ENCODE measurements at regions not wholly inside any gene's neighbourhood (a gene's known extent, or its start where the extent isn't known, plus 50 kb on each side); places are given as distances from the start of the nearest gene placed in this dataset.

DNA sequence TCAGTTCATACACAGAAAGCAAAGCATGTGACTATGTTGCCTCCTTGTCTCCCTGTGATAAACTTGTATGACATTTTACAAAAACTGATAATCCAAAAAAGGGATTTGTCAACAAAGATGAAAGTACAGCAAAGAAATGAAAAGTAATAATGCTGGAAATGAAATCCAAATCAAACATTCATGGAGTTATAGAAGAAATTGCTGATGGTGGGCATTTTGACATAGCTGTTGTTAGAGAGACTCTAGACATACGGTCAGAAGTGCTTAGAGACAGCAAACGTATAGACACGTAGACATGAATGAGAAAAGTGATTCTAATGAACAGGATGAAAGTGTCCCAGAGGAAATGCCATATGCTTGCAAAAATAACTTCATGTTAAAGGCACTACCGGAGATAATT, 186.9 kb upstream of the RGMB start:
- 79% methylated on average over 4 of the region's 4 CpGs for WGBS
- no peaks in the 10 kb centered on the region for H3K27me3 ChIP-seq (replicated peaks; ENCODE audit: insufficient read depth)
- H3K9me3 ChIP-seq = no peaks in the 10 kb centered on the region
- TF ChIP-seq POLR2A (IDR thresholded peaks at IDR 0.05) = no peak
- TF ChIP-seq POLR2AphosphoS5 (IDR thresholded peaks at IDR 0.05) = no peak
- TF ChIP-seq, protein P1, sequence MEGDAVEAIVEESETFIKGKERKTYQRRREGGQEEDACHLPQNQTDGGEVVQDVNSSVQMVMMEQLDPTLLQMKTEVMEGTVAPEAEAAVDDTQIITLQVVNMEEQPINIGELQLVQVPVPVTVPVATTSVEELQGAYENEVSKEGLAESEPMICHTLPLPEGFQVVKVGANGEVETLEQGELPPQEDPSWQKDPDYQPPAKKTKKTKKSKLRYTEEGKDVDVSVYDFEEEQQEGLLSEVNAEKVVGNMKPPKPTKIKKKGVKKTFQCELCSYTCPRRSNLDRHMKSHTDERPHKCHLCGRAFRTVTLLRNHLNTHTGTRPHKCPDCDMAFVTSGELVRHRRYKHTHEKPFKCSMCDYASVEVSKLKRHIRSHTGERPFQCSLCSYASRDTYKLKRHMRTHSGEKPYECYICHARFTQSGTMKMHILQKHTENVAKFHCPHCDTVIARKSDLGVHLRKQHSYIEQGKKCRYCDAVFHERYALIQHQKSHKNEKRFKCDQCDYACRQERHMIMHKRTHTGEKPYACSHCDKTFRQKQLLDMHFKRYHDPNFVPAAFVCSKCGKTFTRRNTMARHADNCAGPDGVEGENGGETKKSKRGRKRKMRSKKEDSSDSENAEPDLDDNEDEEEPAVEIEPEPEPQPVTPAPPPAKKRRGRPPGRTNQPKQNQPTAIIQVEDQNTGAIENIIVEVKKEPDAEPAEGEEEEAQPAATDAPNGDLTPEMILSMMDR (IDR thresholded peaks at IDR 0.05) = no peak
- no peak for DNase-seq (ENCODE audit: low spot score)
- no peak overlapping the region for H3K4me3 ChIP-seq
- intact Hi-C loops (cut with DNase I) = no loop called here
- no peaks in the 10 kb centered on the region for H3K36me3 ChIP-seq
- H3K4me1 ChIP-seq (replicated peaks) = no peaks in the 10 kb centered on the region
- H3K27ac ChIP-seq = no peak overlapping the region

DNA sequence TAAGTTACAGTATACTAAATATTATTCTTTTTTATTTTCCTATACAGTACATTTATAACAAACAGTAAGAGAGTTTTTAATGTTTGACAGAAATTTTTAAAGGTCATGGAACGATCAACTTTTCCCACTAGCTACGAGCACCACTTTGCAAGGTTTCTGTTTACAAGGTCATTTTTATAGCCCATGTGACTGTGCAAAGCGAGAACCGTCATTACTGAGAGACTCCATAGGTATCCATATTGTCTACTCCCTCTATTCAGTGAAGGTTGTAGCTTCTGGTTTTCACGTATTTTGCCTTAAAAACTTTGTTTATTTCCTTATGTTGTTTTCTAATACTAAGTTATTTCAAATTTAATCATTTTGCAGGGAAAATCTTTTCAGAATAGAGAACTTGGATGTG, 186.3 kb upstream of the RGMB start:
- no peak for DNase-seq (ENCODE audit: low spot score)
- Histone ChIP-seq H3K36me3 (no peaks in the 10 kb centered on the region), H3K27me3 (replicated peaks; ENCODE audit: insufficient read depth) (no peaks in the 10 kb centered on the region), H3K4me1 (replicated peaks) (no peaks in the 10 kb centered on the region), H3K9me3 (no peaks in the 10 kb centered on the region), H3K27ac (no peak overlapping the region), H3K4me3 (no peak overlapping the region)
- 53% methylated on average over 5 of the region's 5 CpGs for WGBS
- TF ChIP-seq POLR2A (IDR thresholded peaks at IDR 0.05) (no peak), POLR2AphosphoS5 (IDR thresholded peaks at IDR 0.05) (no peak)
- TF ChIP-seq, protein P1 (IDR thresholded peaks at IDR 0.05) = no peak
- intact Hi-C loops (cut with DNase I) = no loop called here

DNA sequence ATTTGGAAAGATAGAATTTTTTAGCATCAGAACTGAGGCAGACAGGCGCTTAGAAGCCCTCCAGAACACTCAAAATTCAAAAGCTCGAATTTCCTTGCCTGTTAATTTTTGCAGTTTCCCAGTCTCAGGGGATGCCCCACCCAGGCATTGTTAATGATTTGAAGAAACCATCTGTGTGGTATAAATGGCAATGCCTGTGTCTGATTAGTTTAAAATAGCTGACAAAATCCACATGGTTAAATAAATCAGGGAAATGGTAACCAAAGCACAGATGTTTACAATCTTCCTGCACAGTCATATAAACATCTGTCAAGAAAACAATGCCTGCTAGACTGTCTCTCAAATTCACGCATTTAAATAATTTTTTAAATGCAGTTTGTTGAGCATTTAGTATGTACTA, 185.2 kb upstream of the RGMB start:
- no peak overlapping the region for H3K4me3 ChIP-seq
- no peak for DNase-seq (ENCODE audit: low spot score)
- no peak for TF ChIP-seq POLR2AphosphoS5 (IDR thresholded peaks at IDR 0.05)
- TF ChIP-seq, protein P1 (IDR thresholded peaks at IDR 0.05) = no peak
- no peaks in the 10 kb centered on the region for H3K27me3 ChIP-seq (replicated peaks; ENCODE audit: insufficient read depth)
- H3K9me3 ChIP-seq = no peaks in the 10 kb centered on the region
- H3K36me3 ChIP-seq = no peaks in the 10 kb centered on the region
- WGBS = 44% methylated on average over 3 of the region's 3 CpGs
- no peaks in the 10 kb centered on the region for H3K4me1 ChIP-seq (replicated peaks)
- intact Hi-C loops (cut with DNase I) = no loop called here
- H3K27ac ChIP-seq = no peak overlapping the region

DNA sequence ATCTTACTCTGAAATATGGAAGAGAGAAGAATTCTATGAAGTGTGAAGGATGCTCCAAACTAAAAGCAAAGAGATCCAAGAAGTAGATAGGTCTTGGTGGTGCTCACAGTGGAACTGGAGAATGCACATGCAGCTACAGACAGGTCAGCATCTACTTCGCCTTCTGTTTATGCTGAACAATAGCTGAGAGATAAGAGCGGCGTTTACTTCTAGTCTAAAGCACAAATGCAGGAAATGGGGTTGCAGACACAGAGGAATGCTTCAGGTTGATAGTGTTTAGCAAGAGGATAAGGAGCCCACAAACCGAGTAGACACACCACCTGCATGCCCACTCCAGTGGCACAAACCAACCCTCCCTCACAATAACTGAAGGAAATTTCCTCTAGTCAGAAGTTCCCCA, 180.0 kb upstream of the RGMB start:
- TF ChIP-seq POLR2A (IDR thresholded peaks at IDR 0.05) (no peak), POLR2AphosphoS5 (IDR thresholded peaks at IDR 0.05) (no peak)
- WGBS = 38% methylated on average over 4 of the region's 4 CpGs
- no peak overlapping the region for H3K4me3 ChIP-seq
- no peaks in the 10 kb centered on the region for H3K4me1 ChIP-seq (replicated peaks)
- H3K27me3 ChIP-seq (replicated peaks; ENCODE audit: insufficient read depth) = no peaks in the 10 kb centered on the region
- no peaks in the 10 kb centered on the region for H3K9me3 ChIP-seq
- no peak overlapping the region for H3K27ac ChIP-seq
- no peak for DNase-seq (ENCODE audit: low spot score)
- no peaks in the 10 kb centered on the region for H3K36me3 ChIP-seq
- intact Hi-C loops (cut with DNase I) = no loop called here

DNA sequence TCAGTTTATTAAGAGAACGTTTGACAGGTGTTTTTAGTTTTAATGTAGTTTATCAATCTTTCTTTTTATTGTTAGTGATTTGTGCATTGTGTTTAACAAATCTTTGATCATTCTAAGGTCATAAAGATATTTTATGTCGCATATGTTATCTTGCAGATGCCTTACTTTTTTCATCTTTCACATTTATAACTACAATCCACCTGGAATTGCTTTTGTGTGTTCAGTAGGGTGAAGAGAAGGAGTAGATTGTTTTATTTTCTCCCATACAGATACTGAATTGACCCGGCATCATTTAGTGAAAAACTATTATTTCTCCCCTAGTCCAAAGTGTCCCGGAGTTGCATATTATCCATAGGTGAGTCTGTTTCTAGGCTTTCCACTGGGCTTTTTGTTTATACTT, 179.4 kb upstream of the RGMB start:
- 70% methylated on average over 4 of the region's 4 CpGs for WGBS
- Histone ChIP-seq H3K4me1 (replicated peaks) (no peaks in the 10 kb centered on the region), H3K4me3 (no peak overlapping the region), H3K36me3 (no peaks in the 10 kb centered on the region), H3K27ac (no peak overlapping the region), H3K27me3 (replicated peaks; ENCODE audit: insufficient read depth) (no peaks in the 10 kb centered on the region), H3K9me3 (no peaks in the 10 kb centered on the region)
- intact Hi-C loops (cut with DNase I) = no loop called here
- no peak for TF ChIP-seq POLR2AphosphoS5 (IDR thresholded peaks at IDR 0.05)
- TF ChIP-seq, protein P1 (IDR thresholded peaks at IDR 0.05) = no peak
- no peak for TF ChIP-seq POLR2A (IDR thresholded peaks at IDR 0.05)
- DNase-seq (ENCODE audit: low spot score) = no peak
